Suprapubic skin (tissue), 4 donors: ENCODE measurements at regions not wholly inside any gene's neighbourhood (a gene's known extent, or its start where the extent isn't known, plus 50 kb on each side); places are given as distances from the start of the nearest gene placed in this dataset.

ENCODE experiments used
- DNase-seq, 2 donors: peaks; one replicate each; pipeline ENCODE4 v3.0.0-alpha.2; 2019; ENCODE audit warnings: low spot score in 2 of 2
- H3K27ac ChIP-seq: fragments of 200-600 bp; sonication (generic); one replicate; pipeline ENCODE4 v1.5.1; 2019
- H3K27me3 ChIP-seq: fragments of 200-600 bp; sonication (generic); one replicate; pipeline ENCODE4 v1.5.1; 2019
- H3K36me3 ChIP-seq: fragments of 200-600 bp; sonication (generic); one replicate; pipeline ENCODE4 v1.5.1; 2019
- H3K4me1 ChIP-seq: fragments of 200-600 bp; sonication (generic); one replicate; pipeline ENCODE4 v1.5.1; 2019
- H3K4me3 ChIP-seq: fragments of 200-600 bp; sonication (generic); one replicate; pipeline ENCODE4 v1.5.1; 2019; ENCODE audit warnings: mild to moderate bottlenecking
- H3K9me3 ChIP-seq: fragments of 200-600 bp; sonication (generic); one replicate; pipeline ENCODE4 v1.5.1; 2019
- CTCF ChIP-seq, 2 donors: fragments of 200-600 bp in 1 of 2; fragments of 450-650 bp in 1 of 2; sonication (generic) in 1 of 2; IDR thresholded peaks; one replicate each; pipeline ENCODE4 v1.5.1; 2016 to 2019; ENCODE audit warnings: antibody characterized with exemption in 2 of 2, mild to moderate bottlenecking in 1 of 2, moderate library complexity in 1 of 2
- EP300 ChIP-seq: sonication (generic); formaldehyde crosslinking; IDR thresholded peaks from one replicate; pipeline ENCODE4 v1.6.1; 2017; ENCODE audit warnings: antibody characterized with exemption
- POLR2A ChIP-seq, 2 donors: fragments of 450-650 bp; IDR thresholded peaks; one replicate each; pipeline ENCODE4 v1.6.1; 2017; ENCODE audit warnings: antibody characterized with exemption in 2 of 2, mild to moderate bottlenecking in 2 of 2, moderate library complexity in 2 of 2
- POLR2AphosphoS5 ChIP-seq, 3 donors: sonication (generic); formaldehyde crosslinking; IDR thresholded peaks; one replicate each; pipeline ENCODE4 v1.6.1; 2017; ENCODE audit warnings: antibody characterized with exemption in 3 of 3
- WGBS: methylation state at CpG from one replicate; pipeline ENCODE4 v1.1.5; 2018; 5-methylcytosine and 5-hydroxymethylcytosine counted together

DNA sequence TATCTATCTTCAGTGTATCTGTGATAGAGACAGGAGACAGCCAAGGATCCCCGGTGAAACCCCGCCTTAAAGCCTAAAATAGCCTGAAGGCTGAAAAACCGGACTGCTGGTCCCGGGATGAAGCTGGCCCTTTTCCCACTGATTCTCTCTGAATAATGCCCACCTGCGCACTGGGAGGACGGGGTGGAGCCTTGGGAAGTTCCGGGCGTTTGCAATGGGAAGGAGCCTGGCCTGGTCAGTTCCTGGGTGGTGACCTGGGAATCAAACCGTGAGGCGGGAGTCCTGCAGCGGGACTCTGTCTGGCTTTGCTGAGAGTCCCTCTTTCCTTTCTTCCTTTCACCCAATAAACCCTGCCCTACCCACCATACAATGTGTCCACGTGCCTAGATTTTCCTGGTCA lies 157.9 kb downstream of the C3orf38 start:
- Histone ChIP-seq H3K4me3 (no peak overlapping the region), H3K27ac (no peak overlapping the region), H3K9me3 (no peaks in the 10 kb centered on the region), H3K4me1 (no peaks in the 10 kb centered on the region), H3K27me3 (no peaks in the 10 kb centered on the region), H3K36me3 (no peaks in the 10 kb centered on the region)
- no peak for TF ChIP-seq POLR2A (IDR thresholded peaks at IDR 0.05)
- TF ChIP-seq POLR2AphosphoS5 (IDR thresholded peaks at IDR 0.05), result no peak
- no peak for TF ChIP-seq EP300
- TF ChIP-seq CTCF (IDR thresholded peaks at IDR 0.05), result no peak
- 42% methylated on average over 12 of the region's 12 CpGs for WGBS
- DNase-seq, result no peak

- Histone ChIP-seq H3K4me3 (no peak overlapping the region), H3K9me3 (no peaks in the 10 kb centered on the region), H3K27ac (no peak overlapping the region), H3K27me3 (no peaks in the 10 kb centered on the region), H3K4me1 (no peaks in the 10 kb centered on the region), H3K36me3 (no peaks in the 10 kb centered on the region)
- DNase-seq, result no peak
- 58% methylated on average over 3 of the region's 3 CpGs for WGBS
- TF ChIP-seq CTCF (IDR thresholded peaks at IDR 0.05), result no peak
- no peak for TF ChIP-seq POLR2AphosphoS5 (IDR thresholded peaks at IDR 0.05)
- no peak for TF ChIP-seq EP300
- no peak for TF ChIP-seq POLR2A (IDR thresholded peaks at IDR 0.05)
Observed at GRCh38 chr3:88311826-88312225, 162.1 kb downstream of the C3orf38 start.

DNA sequence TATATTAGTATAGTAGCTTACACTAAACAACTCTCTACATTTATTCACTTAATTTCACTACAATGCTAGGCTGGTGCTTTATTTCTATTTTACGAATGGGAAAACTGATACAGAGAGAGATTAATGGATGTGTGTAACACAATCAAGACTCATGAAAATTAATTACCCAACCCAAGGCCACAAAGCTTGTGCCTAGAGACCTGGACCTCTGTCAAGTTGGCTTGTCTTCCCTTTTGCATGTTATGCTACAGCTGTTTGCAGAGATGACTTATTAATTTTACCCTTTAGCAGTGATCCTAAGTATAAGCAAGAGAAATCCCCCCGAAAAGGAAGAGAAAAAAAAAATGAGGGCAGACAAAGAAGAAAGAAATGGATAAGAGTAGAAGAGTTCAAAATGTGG lies 162.5 kb downstream of the C3orf38 start:
- Histone ChIP-seq H3K27me3 (no peaks in the 10 kb centered on the region), H3K4me1 (no peaks in the 10 kb centered on the region), H3K9me3 (no peaks in the 10 kb centered on the region), H3K4me3 (no peak overlapping the region), H3K36me3 (no peaks in the 10 kb centered on the region), H3K27ac (no peak overlapping the region)
- no peak for DNase-seq
- WGBS, result 25% methylated on average over 2 of the region's 2 CpGs
- TF ChIP-seq POLR2A (IDR thresholded peaks at IDR 0.05) (no peak), CTCF (IDR thresholded peaks at IDR 0.05) (no peak), EP300 (no peak), POLR2AphosphoS5 (IDR thresholded peaks at IDR 0.05) (no peak)

DNA sequence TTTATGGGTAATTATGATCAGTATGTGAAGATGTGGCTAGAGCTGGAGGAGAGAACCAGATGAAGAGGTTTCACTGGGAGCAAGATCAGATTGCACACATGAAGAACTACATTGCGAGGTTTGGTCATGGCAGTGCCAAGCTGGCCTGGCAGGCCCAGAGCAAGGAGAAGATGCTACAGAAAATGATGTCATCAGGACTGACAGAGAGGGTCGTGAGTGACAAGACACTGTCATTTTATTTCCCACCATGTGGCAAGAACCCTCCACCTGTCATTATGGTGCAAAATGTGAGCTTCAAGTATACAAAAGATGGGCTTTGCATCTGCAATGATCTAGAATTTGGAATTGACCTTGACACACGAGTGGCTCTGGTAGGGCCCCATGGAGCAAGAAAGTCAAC lies 168.3 kb downstream of the C3orf38 start:
- TF ChIP-seq CTCF (IDR thresholded peaks at IDR 0.05) (no peak), POLR2A (IDR thresholded peaks at IDR 0.05) (no peak), POLR2AphosphoS5 (IDR thresholded peaks at IDR 0.05) (no peak), EP300 (no peak)
- Histone ChIP-seq H3K9me3 (no peaks in the 10 kb centered on the region), H3K27ac (no peak overlapping the region), H3K4me1 (no peaks in the 10 kb centered on the region), H3K4me3 (no peak overlapping the region), H3K27me3 (no peaks in the 10 kb centered on the region), H3K36me3 (no peaks in the 10 kb centered on the region)
- no peak for DNase-seq
- WGBS, result 81% methylated on average over 3 of the region's 3 CpGs

- TF ChIP-seq EP300, result no peak
- TF ChIP-seq CTCF (IDR thresholded peaks at IDR 0.05), result no peak
- TF ChIP-seq POLR2A (IDR thresholded peaks at IDR 0.05), result no peak
- TF ChIP-seq POLR2AphosphoS5 (IDR thresholded peaks at IDR 0.05), result no peak
- no peak overlapping the region for H3K27ac ChIP-seq
- 55% methylated on average over 3 of the region's 3 CpGs for WGBS
Observed at GRCh38 chr3:88321363-88322050, 171.7 kb downstream of the C3orf38 start.

More at GRCh38 chr3:88321363-88322050, 171.7 kb downstream of the C3orf38 start:
- H3K4me3 ChIP-seq, result no peak overlapping the region
- H3K36me3 ChIP-seq, result no peaks in the 10 kb centered on the region
- no peaks in the 10 kb centered on the region for H3K27me3 ChIP-seq
- no peak for DNase-seq
- no peaks in the 10 kb centered on the region for H3K4me1 ChIP-seq
- H3K9me3 ChIP-seq, result peaks cover 2% of the 10 kb centered on the region
